ENCODE measurements at regions not wholly inside any gene's neighbourhood (a gene's known extent, or its start where the extent isn't known, plus 50 kb on each side); places are given as distances from the start of the nearest gene placed in this dataset.

- TF ChIP-seq CTCF (conservative IDR thresholded peaks at IDR 0.05; ENCODE audit: low read depth, low read length) (no peak), POLR2A (IDR thresholded peaks at IDR 0.05; ENCODE audit: low read depth, low read length) (no peak), FOS (IDR thresholded peaks at IDR 0.05; ENCODE audit: low read depth, low read length) (no peak), RFX5 (IDR thresholded peaks at IDR 0.05; ENCODE audit: low read depth, low read length) (no peak), NFE2L2 (IDR thresholded peaks at IDR 0.05; ENCODE audit: low read depth, low read length) (no peak), BHLHE40 (IDR thresholded peaks at IDR 0.05; ENCODE audit: low read depth, low read length) (no peak), RAD21 (IDR thresholded peaks at IDR 0.05; ENCODE audit: low read length) (no peak), ELK1 (IDR thresholded peaks at IDR 0.05; ENCODE audit: borderline replicate concordance, low read depth, low read length) (no peak), MAZ (IDR thresholded peaks at IDR 0.05; ENCODE audit: borderline replicate concordance, low read depth, low read length) (no peak), CEBPB (IDR thresholded peaks at IDR 0.05; ENCODE audit: low read depth, low read length) (no peak), MXI1 (IDR thresholded peaks at IDR 0.05; ENCODE audit: borderline replicate concordance, low read depth, low read length) (no peak), SMC3 (IDR thresholded peaks at IDR 0.05; ENCODE audit: low read depth, low read length) (no peak)
These were observed 701.3 kb upstream of the ACO1 start for GRCh38 chr9:31683116-31683515.
